Glutamatergic neuron (in vitro differentiated cells): ENCODE measurements at regions not wholly inside any gene's neighbourhood (a gene's known extent, or its start where the extent isn't known, plus 50 kb on each side); places are given as distances from the start of the nearest gene placed in this dataset.
"Not testable (repeated sequence)": the region's sequence is repeated elsewhere in the genome, so short reads cannot be mapped to it uniquely, and the experiment has no call there.

Experiments used
- DNase-seq: peaks from one replicate; pipeline ENCODE4 v3.0.0; 2022
- H3K27ac Mint-ChIP-seq: one replicate; pipeline ENCODE4 v1.8.0; 2020; ENCODE audit warnings: mild to moderate bottlenecking, mixed read lengths, inconsistent platforms; ENCODE audit not compliant: unreplicated experiment
- H3K27me3 Mint-ChIP-seq: one replicate; pipeline ENCODE4 v1.8.0; 2020; ENCODE audit warnings: mild to moderate bottlenecking, moderate library complexity, mixed read lengths, inconsistent platforms; ENCODE audit not compliant: unreplicated experiment
- H3K36me3 Mint-ChIP-seq: one replicate; pipeline ENCODE4 v1.8.0; 2020; ENCODE audit warnings: mild to moderate bottlenecking, mixed read lengths, inconsistent platforms; ENCODE audit not compliant: unreplicated experiment
- H3K4me1 Mint-ChIP-seq: one replicate; pipeline ENCODE4 v1.8.0; 2020; ENCODE audit warnings: mild to moderate bottlenecking, low read depth, mixed read lengths, inconsistent platforms; ENCODE audit not compliant: unreplicated experiment
- H3K4me3 Mint-ChIP-seq: one replicate; pipeline ENCODE4 v1.8.0; 2020; ENCODE audit warnings: mild to moderate bottlenecking, mixed read lengths, inconsistent platforms; ENCODE audit not compliant: unreplicated experiment
- H3K9me3 Mint-ChIP-seq: one replicate; pipeline ENCODE4 v1.8.0; 2020; ENCODE audit warnings: mild to moderate bottlenecking, moderate library complexity, mixed read lengths, inconsistent platforms; ENCODE audit not compliant: unreplicated experiment
- TF ChIP-seq, protein P1 (sequence below): fragments of 200-600 bp; sonication (generic); IDR thresholded peaks from one replicate; pipeline ENCODE4 v1.5.0; 2021; ENCODE audit not compliant: partially characterized antibody, unreplicated experiment

DNA sequence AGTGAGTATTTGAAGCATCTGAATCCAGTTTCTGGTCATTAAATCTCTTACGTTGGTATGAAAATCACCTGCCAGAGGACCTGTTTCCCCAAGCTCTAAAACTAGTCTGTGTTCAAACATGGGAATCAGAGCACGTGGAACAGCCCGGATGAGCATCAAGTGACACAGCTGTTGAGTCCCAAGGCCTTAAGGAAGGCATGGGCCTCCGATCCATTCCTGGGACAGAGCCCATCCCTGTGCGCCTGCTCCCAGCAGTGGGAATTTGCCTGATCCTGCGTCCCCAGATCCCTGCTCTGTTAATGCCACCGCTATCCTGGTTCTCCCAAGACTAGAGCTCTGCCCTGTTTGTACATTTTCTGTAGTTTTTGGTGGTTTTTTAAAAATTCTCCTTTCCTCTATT is 68.4 kb upstream of the FBXO28 start:
- peaks cover 2% of the 10 kb centered on the region for H3K27me3 Mint-ChIP-seq
- peak; percentile 30 for DNase-seq
- no peak overlapping the region for H3K27ac Mint-ChIP-seq
- H3K9me3 Mint-ChIP-seq: peaks cover 3% of the 10 kb centered on the region
- H3K4me3 Mint-ChIP-seq: no peak overlapping the region
- TF ChIP-seq, protein P1, sequence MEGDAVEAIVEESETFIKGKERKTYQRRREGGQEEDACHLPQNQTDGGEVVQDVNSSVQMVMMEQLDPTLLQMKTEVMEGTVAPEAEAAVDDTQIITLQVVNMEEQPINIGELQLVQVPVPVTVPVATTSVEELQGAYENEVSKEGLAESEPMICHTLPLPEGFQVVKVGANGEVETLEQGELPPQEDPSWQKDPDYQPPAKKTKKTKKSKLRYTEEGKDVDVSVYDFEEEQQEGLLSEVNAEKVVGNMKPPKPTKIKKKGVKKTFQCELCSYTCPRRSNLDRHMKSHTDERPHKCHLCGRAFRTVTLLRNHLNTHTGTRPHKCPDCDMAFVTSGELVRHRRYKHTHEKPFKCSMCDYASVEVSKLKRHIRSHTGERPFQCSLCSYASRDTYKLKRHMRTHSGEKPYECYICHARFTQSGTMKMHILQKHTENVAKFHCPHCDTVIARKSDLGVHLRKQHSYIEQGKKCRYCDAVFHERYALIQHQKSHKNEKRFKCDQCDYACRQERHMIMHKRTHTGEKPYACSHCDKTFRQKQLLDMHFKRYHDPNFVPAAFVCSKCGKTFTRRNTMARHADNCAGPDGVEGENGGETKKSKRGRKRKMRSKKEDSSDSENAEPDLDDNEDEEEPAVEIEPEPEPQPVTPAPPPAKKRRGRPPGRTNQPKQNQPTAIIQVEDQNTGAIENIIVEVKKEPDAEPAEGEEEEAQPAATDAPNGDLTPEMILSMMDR: no peak
- H3K4me1 Mint-ChIP-seq: peaks cover 2% of the 10 kb centered on the region
- peaks cover 6% of the 10 kb centered on the region for H3K36me3 Mint-ChIP-seq

- Mint-ChIP-seq H3K4me1 (no peaks in the 10 kb centered on the region), H3K27me3 (peaks cover 2% of the 10 kb centered on the region), H3K9me3 (peaks cover 2% of the 10 kb centered on the region), H3K27ac (no peak overlapping the region), H3K36me3 (peaks cover 6% of the 10 kb centered on the region), H3K4me3 (no peak overlapping the region)
- TF ChIP-seq, protein P1: no peak
- DNase-seq: no peak
Observed at GRCh38 chr1:224044420-224044819, 69.5 kb upstream of the FBXO28 start.

- Mint-ChIP-seq H3K4me3 (no peak overlapping the region), H3K4me1 (no peaks in the 10 kb centered on the region)
- TF ChIP-seq, protein P1: no peak
Observed at GRCh38 chr1:224042557-224043118, 71.3 kb upstream of the FBXO28 start.

DNA sequence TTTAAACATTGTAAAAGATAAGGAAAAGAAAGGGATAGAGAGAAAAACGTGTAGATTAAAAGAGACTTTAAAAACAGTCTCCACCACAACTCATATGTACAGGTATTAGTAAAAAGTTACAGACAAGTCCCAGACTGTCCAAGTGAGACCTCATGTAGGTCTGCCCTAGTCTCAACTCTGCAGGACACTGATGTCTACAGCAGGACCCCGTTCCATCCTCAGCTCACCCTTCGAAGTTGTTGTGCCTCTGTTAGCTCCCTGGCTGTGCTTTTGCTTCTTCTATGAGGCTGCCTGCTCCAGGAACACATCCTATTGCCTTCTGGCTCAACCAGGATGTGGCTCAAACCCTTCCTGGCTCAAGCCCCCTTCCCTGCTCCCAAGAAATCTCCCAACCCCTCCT is 72.9 kb upstream of the FBXO28 start:
- peaks cover 2% of the 10 kb centered on the region for H3K9me3 Mint-ChIP-seq
- no peak overlapping the region for H3K27ac Mint-ChIP-seq
- no peak overlapping the region for H3K4me3 Mint-ChIP-seq
- H3K4me1 Mint-ChIP-seq: no peaks in the 10 kb centered on the region
- H3K27me3 Mint-ChIP-seq: peaks cover 2% of the 10 kb centered on the region
- no peaks in the 10 kb centered on the region for H3K36me3 Mint-ChIP-seq
- no peak for DNase-seq
- TF ChIP-seq, protein P1: no peak

More at GRCh38 chr1:224042557-224043118, 71.3 kb upstream of the FBXO28 start:
- no peaks in the 10 kb centered on the region for H3K36me3 Mint-ChIP-seq
- H3K9me3 Mint-ChIP-seq: peaks cover 2% of the 10 kb centered on the region
- peaks cover 2% of the 10 kb centered on the region for H3K27me3 Mint-ChIP-seq
- no peak overlapping the region for H3K27ac Mint-ChIP-seq
- no peak for DNase-seq

DNA sequence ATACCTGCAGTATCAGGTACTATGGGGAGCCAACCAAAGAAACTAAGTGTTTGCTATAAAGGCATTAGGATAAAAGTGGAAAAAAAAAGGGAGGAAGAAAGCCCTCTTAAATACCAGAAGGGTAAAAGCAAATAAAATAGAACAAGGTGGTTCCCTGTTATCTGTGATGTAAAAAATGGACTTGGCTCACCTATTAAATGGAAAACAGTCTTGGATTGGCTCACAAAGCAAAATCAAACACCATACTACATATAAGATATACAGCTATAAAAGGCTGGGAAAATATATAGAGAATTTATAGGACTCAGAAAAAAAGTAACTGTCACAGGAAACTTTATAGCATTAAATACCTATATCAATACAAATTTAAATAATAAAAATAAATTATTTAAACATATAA is 73.5 kb upstream of the FBXO28 start:
- not testable (repeated sequence) for H3K36me3 Mint-ChIP-seq, H3K27ac Mint-ChIP-seq, DNase-seq, H3K27me3 Mint-ChIP-seq, H3K4me3 Mint-ChIP-seq, H3K4me1 Mint-ChIP-seq, H3K9me3 Mint-ChIP-seq

DNA sequence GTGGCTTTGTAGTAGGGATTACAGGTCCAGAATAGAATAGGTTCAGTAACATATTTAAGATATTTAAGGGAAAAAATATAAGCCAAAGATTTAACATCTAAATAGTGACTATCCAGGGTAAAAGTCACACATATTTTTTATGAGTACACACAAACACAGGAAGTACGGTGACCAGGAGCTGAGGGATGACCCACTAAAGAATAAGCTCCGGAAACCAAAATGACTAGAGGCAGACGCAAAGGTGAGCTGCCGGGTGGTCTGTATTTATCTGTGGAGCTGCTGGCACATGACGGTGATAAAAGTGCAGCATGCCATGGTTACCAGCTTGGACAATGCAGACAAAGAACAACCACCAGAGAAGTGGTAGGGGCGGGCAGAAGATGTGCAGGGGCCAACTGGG is 73.9 kb upstream of the FBXO28 start:
- not testable (repeated sequence) for H3K9me3 Mint-ChIP-seq, H3K4me1 Mint-ChIP-seq, DNase-seq, H3K27ac Mint-ChIP-seq, H3K36me3 Mint-ChIP-seq, H3K27me3 Mint-ChIP-seq, H3K4me3 Mint-ChIP-seq

DNA sequence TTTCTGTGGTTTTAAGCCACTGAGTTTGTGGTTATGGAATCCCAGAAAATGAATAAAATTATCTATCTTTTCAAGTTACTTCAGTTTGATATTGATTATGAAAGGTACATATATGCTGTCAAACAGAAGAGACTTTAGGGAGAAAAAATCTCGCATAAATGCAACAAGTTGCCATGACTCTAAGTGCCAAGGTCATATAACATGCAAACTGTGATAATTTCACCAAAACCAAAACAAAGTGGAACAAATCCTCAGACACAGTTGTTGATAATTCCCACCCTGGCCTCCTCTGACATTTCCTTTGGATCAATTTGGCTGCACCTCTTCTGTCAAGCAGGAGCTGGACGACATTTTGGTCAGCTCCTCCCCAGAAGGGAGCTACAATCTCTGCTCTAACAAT is 75.1 kb upstream of the FBXO28 start:
- not testable (repeated sequence) for H3K36me3 Mint-ChIP-seq, H3K27me3 Mint-ChIP-seq, H3K4me1 Mint-ChIP-seq, H3K9me3 Mint-ChIP-seq, H3K4me3 Mint-ChIP-seq, DNase-seq, H3K27ac Mint-ChIP-seq

DNA sequence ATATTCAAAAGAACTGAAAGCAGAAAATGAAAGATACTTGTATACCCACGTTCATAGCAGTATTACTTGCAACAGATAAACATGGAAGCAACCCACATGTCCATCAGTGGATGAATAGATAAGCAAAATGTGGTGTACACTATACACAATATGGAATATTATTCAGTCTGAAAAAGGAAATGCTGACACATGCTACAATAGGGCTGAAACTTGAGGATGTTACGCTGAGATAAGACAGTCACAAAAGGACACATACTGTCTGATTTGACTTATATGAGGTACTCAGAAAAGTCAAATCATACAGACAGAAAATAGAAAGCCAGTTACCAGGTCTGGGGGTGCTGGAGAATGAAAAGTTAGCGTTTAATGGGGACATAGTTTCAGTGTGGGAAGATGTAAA is 76.5 kb upstream of the FBXO28 start:
- H3K9me3 Mint-ChIP-seq, H3K4me1 Mint-ChIP-seq, DNase-seq, H3K36me3 Mint-ChIP-seq, H3K27ac Mint-ChIP-seq, H3K4me3 Mint-ChIP-seq, H3K27me3 Mint-ChIP-seq: not testable (repeated sequence)

DNA sequence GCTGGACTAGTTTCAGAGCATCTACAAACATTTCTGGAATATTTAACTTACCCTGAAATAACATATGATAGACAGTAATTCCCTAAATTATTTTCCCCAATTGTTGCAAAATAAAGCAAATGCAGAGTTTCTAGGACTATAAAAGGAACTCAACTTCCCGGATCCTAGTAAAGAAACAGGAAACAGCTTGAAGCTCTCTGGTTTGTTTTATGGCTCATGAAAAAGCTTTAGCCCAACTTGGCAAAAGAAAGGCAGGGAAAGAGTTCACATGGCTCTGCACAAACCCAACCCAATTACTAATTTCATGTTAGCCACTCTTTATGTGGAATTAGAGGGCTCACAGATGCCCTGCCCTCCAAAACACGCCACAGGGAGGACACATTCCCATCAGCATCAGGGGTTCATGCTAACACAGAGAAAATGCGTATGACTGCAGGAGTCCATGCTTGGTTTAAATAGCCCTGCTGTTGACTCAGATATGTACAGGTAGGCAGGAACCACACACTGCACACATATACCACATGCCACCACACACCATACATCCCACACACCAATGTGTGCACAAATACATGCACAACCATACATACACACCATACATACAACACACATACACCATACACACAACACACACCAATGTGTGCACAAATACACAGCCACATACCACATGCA is 81.2 kb upstream of the FBXO28 start:
- DNase-seq, H3K9me3 Mint-ChIP-seq, H3K4me1 Mint-ChIP-seq: not testable (repeated sequence)

More for the DNA sequence above, 81.2 kb upstream of the FBXO28 start:
- H3K36me3 Mint-ChIP-seq, H3K27me3 Mint-ChIP-seq, H3K4me3 Mint-ChIP-seq, H3K27ac Mint-ChIP-seq: not testable (repeated sequence)
